NCI-H460 (cell line): ENCODE measurements at regions not wholly inside any gene's neighbourhood (a gene's known extent, or its start where the extent isn't known, plus 50 kb on each side); places are given as distances from the start of the nearest gene placed in this dataset.
A peak's percentile ranks its signal among the peaks of the same experiment; 100 is the strongest.
"Not testable (repeated sequence)": the region's sequence is repeated elsewhere in the genome, so short reads cannot be mapped to it uniquely, and the experiment has no call there.

Experiments used
- DNase-seq: peaks from one replicate; pipeline ENCODE4 v3.0.0-alpha.2; 2016; ENCODE audit warnings: low read depth; ENCODE audit errors: extremely low read depth

DNA sequence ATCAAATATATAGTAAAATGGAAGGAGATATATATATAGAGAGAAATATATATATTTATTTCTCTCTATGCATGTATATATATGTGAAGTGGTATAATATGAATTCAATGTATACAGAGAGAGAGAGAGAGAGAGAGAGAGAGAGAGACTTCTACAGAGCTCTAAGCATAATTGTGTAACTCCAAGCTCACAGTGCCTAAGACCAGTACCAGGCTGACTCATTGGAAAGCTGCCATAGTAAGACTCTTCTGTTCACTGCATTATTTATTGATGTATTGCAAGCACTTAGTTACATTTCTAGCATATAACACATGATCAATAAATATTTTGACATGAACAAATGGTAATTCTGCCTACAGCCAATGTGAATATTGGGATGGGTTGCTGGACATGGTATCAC, 1734.7 kb downstream of the SLITRK1 start:
- DNase-seq = no peak

DNA sequence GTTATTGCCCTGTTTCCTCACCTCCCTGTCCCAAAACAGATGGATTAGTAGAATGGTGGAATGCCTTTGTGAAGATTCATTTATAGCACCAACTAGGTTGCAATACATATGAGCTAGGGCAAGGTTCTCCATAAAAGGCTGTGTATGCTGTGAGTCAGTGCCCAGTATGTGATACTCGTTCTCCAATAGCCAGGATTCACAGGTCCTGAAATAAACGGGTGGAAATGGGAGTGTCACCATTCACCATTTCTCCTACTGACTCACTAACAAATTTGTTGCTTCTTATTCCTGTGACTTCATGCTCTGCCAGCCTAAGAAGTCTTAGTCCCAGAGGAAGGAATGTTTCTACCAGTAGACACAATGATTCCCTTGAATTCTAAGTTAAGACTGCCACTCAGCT, 1745.4 kb downstream of the SLITRK1 start:
- no peak for DNase-seq

GRCh38 chr13:82129281-82129680, 1753.0 kb downstream of the SLITRK1 start:
- DNase-seq = no peak

- DNase-seq = no peak
These were observed 1763.7 kb downstream of the SLITRK1 start for GRCh38 chr13:82118589-82118988.

GRCh38 chr13:82116422-82116989, 1765.8 kb downstream of the SLITRK1 start:
- DNase-seq = no peak

- DNase-seq = no peak
These were observed 1766.9 kb downstream of the SLITRK1 start for GRCh38 chr13:82115391-82115790.

- no peak for DNase-seq
These were observed 1755.3 kb upstream of the SPRY2 start for GRCh38 chr13:82096256-82096655.

- DNase-seq = no peak
These were observed 1751.4 kb upstream of the SPRY2 start for GRCh38 chr13:82092312-82092711.

DNA sequence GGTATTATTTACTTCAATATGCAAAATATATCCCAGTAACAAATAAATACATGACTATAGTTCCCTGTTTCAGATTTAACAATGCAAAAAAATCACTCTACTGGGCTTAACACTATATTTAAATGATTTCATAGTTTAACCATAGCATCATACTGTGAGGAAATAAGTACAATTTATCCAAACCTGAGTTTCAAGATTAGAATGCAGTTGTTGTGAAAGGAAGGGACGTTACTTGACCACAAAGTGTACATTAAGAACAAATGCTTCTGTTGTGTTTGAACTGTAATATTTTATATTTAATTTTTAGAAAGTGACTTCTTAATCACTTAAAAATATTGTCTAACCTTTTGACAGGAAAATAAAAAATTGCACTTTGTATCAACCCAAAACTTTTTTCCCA, 1747.9 kb upstream of the SPRY2 start:
- DNase-seq = no peak

GRCh38 chr13:82076496-82076895, 1735.6 kb upstream of the SPRY2 start:
- DNase-seq = no peak

DNA sequence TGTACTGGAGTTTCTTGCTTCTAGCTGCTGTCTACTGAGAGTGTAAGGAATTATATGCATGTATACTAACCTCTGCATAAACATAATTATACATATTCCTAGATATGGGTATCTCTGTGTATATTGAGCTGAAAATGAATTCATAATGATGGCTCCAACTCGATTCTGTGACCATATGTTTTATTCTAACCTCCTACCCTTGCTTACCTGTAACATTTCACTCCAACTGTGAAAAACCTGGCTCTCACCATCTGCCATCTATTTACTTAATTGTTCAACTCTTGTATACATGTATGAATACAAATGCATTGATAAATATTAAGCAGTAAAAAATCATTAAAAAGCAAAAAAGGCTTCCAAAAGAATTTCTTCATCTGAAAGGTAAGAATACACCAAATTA, 1729.5 kb upstream of the SPRY2 start:
- no peak for DNase-seq

DNA sequence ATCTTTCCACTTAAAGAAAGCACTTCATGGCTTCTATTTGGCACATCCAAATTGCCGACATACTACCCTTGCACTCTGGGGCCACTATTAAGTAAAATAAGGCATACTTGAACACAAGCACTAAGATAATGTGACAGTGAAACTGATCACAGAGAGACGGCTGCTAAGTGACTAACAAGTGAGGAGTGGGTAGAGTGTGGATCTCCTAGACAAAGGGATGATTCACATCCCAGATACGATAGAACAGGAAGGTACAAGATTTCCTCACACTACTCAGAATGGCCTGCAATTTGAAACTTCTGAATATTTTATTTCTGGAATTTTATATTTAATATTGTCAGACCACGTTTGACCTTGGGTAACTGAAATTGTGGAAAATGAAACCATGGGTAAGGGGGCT, 1721.8 kb upstream of the SPRY2 start:
- DNase-seq = no peak

DNA sequence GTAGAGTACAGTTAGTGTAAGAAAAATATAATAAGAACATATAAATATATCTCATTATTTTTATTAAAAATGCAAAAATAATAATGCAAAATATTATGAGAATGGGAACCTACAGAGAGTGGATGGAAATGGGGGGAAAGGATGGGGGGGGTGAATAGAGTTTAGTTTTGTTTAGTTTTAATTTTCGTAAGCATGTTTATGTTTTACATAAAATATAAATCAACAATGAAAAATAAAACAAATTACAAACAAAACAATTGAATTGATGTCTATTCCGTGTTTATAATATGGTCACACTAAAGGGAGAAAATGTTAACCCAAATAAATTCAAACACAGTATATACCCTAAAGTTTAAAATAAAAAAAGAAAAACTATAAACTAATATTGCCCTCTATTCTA, 1717.4 kb upstream of the SPRY2 start:
- DNase-seq = no peak

DNA sequence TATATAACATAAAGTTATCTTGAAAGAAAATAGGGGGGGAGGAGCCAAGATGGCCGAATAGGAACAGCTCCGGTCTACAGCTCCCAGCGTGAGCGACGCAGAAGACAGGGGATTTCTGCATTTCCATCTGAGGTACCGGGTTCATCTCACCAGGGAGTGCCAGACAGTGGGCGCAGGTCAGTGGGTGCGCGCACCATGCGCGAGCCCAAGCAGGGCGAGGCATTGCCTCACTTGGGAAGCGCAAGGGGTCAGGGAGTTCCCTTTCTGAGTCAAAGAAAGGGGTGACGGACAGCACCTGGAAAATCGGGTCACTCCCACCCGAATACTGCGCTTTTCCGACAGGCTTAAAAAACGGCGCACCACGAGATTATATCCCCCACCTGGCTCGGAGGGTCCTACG, 1704.4 kb upstream of the SPRY2 start:
- not testable (repeated sequence) for DNase-seq

- no peak for DNase-seq
These were observed 1695.7 kb upstream of the SPRY2 start for GRCh38 chr13:82036602-82037001.

GRCh38 chr13:82011355-82011754, 1670.4 kb upstream of the SPRY2 start:
- no peak for DNase-seq

DNA sequence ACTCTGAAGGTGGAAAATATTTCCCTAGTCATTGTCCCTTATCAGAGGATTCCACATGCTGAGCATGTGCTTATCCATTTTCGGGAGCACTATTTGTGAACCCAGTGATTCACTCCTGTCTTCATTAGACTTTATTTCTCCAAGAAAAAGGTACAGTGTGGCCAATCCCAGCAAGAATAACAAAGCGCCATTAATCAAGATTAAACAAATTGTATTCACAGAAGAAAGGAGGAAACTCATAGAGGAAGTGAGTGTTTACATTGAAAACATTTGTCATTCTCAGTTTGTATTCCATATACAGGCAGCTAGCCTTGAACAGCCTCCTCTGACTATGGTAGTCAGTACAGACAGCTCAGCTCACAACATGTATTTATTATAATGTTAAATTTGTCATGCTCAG, 1669.9 kb upstream of the SPRY2 start:
- no peak for DNase-seq

GRCh38 chr13:82002710-82003109, 1661.8 kb upstream of the SPRY2 start:
- DNase-seq = no peak

GRCh38 chr13:81995316-81995715, 1654.4 kb upstream of the SPRY2 start:
- DNase-seq = no peak

DNA sequence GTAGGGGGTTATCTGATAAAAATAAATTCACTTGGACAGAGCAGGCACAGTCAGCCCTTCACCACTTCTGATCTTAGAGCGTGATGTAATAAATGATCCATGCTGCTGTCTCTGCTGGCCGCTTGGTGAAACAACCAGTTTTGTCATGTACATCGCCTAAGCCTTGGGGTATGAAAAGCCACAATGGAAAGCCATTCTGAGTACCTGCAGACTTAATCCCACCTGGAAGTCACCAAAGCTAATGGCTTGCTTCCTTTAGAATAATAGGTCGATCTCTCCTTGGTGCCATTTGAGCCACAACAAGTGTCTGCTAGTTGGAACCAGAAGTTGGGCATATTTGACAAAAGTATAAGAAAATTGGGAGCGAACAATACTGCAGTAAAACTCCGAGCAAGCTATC, 1649.7 kb upstream of the SPRY2 start:
- DNase-seq = no peak

DNA sequence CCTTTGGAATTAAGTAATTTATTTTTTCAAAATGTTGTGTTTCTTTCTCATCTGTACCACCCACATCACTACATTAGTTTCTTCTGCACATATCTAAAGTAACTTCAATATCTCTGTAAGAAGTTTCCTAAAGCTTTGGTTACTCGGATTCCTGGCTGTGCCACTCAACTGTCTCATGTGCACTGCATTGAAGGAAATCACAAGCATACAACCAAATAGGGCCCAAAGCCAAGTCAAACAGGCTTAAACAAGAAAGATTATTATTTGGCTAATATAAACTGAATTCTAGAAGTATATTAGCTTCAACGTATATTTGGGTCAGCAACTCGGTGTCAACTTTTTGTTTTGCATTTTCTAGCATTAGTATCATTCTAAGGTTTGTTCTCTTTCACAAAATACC, 1647.6 kb upstream of the SPRY2 start:
- DNase-seq = no peak

- no peak for DNase-seq
These were observed 1646.9 kb upstream of the SPRY2 start for GRCh38 chr13:81987677-81988357.

- DNase-seq = peak; percentile 5
These were observed 1646.2 kb upstream of the SPRY2 start for GRCh38 chr13:81987159-81987558.
